ENCODE measurements at regions not wholly inside any gene's neighbourhood (a gene's known extent, or its start where the extent isn't known, plus 50 kb on each side); places are given as distances from the start of the nearest gene placed in this dataset.

DNA sequence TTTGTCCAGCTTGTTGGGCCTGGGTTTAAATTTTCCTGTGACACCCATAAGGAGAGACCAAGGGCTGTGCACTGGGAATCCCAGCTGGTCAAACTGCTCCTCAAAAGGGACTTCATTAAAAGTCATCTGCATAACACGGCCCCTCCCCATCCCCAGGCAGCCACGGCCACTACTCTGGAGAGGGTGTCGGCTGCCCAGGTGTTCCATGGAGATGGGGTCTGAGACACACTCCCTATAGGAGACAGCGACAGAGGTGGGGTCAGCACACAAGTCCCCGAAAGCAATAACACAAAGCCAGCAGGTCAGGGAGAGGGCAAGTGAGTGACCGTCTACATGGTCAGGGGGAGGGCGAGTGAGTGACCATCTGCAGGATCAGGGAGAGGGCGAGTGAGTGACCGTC lies 75.6 kb upstream of the BCL11B start:
- TF ChIP-seq, protein P1, sequence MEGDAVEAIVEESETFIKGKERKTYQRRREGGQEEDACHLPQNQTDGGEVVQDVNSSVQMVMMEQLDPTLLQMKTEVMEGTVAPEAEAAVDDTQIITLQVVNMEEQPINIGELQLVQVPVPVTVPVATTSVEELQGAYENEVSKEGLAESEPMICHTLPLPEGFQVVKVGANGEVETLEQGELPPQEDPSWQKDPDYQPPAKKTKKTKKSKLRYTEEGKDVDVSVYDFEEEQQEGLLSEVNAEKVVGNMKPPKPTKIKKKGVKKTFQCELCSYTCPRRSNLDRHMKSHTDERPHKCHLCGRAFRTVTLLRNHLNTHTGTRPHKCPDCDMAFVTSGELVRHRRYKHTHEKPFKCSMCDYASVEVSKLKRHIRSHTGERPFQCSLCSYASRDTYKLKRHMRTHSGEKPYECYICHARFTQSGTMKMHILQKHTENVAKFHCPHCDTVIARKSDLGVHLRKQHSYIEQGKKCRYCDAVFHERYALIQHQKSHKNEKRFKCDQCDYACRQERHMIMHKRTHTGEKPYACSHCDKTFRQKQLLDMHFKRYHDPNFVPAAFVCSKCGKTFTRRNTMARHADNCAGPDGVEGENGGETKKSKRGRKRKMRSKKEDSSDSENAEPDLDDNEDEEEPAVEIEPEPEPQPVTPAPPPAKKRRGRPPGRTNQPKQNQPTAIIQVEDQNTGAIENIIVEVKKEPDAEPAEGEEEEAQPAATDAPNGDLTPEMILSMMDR (conservative IDR thresholded peaks at IDR 0.05; ENCODE audit: low read depth, low read length): no peak
- no peak for DNase-seq (ENCODE audit: low read depth)

DNA sequence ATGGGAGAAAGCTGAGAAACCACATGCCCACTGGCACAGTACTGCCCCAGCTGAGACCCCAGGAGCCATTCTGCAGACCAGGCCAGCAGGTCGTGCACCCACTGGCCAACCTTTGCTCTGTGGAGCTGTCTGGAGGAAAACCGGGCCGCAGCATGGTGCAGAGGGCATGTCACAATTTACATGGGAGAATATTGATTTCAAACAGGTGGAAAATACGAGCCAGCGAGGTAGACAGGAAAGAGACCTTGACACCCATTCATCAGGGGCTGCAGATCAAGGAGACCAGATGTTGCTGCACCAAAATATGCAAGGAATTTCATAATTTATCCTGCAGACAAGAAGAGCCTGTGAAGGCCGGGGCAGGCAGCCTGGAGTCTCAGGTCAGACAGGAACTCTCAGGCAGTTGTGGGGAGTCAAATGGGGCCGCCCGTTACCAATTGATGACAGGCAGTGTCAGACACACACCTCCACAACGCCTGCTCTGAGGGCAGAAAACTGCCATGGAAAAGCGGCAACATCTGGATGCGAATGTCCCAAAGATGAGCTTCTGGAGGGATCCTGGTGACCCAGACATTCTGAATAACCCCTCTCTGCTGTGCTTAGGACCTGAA lies 74.6 kb upstream of the BCL11B start:
- no peak overlapping the region for H3K4me3 ChIP-seq (ENCODE audit: low read depth, low read length)
- TF ChIP-seq, protein P1 (conservative IDR thresholded peaks at IDR 0.05; ENCODE audit: low read depth, low read length): no peak

More for the DNA sequence above, 75.6 kb upstream of the BCL11B start:
- no peak overlapping the region for H3K4me3 ChIP-seq (ENCODE audit: low read depth, low read length)

DNA sequence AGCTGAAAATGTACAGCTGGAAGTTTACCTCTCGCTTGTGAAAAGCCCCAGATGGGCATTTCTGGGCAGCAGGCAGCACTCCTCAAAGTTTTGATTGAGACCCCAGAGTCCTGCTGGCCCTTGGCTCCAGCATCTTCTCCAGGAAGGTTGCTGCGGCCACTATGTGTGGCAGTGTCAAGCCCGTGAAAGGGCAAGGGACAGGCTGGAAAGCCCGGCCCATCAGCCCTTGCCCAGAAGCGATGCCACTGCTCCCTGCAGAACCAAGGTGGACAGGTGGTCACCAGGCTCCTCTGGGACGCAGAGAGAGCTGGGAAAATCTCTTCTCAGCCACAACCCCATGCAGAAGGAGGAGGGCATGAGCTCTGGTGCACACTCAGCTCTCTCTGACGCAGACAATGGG lies 73.5 kb upstream of the BCL11B start:
- DNase-seq (ENCODE audit: low read depth): no peak
- TF ChIP-seq, protein P1 (conservative IDR thresholded peaks at IDR 0.05; ENCODE audit: low read depth, low read length): no peak
- no peak overlapping the region for H3K4me3 ChIP-seq (ENCODE audit: low read depth, low read length)

More for the DNA sequence above, 74.6 kb upstream of the BCL11B start:
- no peak for DNase-seq (ENCODE audit: low read depth)

DNA sequence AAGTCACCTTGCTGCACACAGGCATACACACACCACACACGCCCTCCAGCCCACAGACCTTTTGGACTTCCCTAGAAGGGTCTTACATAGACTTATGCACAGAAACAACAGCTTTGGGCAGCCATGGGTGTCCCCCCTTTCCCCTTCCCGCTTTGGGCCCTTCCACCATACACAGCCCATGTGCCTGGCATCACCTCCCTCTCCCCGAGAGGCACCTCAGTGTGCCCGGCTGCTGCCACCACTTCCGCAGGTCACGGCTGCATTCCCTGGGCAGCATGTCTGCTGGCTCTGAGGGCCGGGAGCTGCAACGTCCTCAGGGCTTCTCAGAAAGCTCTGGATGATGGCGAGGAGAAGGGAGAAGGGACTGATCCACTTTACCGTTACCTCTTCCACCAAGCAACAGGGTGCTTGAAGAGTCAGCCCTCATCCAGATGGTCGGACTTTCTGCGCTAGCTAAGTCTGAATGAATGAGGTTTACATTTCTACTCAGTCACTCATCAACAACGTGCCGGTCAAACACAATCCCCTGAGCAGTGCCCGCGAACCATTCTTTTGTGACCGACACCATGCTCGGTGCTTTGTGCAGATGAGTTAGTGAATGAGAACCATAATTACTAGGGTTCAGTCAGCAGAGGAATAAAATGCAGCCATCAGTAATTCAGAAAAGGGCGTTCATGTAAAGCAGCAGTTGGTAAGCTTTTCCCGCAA lies 72.2 kb upstream of the BCL11B start:
- TF ChIP-seq, protein P1 (conservative IDR thresholded peaks at IDR 0.05; ENCODE audit: low read depth, low read length): no peak
- no peak overlapping the region for H3K4me3 ChIP-seq (ENCODE audit: low read depth, low read length)
- DNase-seq (ENCODE audit: low read depth): no peak

DNA sequence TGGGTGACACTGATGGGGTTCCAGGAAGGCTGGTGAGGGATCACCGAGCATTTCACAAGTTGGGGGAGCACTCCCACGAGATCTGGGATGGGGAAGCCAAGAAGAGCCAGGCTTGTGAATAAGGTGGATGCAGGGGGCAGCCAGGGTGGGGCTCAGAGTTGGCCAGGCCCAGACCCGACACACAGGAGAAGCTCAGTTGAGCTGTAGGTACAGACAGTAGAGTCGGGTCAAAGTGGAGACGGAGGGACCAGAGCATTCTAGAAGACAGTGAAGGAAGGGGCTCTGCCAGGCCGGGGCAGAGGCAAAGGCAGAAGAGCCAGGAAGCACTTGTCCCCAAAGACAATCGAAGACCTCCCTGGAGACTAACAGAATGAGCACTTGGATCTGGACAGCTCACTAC lies 70.9 kb upstream of the BCL11B start:
- H3K4me3 ChIP-seq (ENCODE audit: low read depth, low read length): no peak overlapping the region
- TF ChIP-seq, protein P1 (conservative IDR thresholded peaks at IDR 0.05; ENCODE audit: low read depth, low read length): no peak
- DNase-seq (ENCODE audit: low read depth): no peak

DNA sequence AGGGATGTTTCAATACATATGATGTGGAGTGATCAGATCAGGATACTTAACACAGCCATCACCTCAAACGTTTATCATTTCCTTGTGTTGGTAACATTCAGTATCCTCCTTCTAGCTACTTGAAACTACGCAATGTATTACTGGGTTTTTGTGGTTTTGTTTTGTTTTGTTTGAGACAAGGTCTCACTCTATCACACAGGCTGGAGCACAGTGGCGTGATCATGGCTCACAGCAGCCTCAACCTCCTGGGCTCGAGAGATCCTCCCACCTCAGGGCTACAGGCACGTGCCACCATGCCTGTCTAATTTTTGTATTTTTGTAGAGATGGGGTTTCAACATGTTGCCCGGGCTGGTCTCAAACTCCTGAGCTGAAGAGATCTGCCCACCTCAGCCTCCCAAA lies 70.2 kb upstream of the BCL11B start:
- TF ChIP-seq, protein P1 (conservative IDR thresholded peaks at IDR 0.05; ENCODE audit: low read depth, low read length): no peak
- DNase-seq (ENCODE audit: low read depth): no peak
- H3K4me3 ChIP-seq (ENCODE audit: low read depth, low read length): no peak overlapping the region

DNA sequence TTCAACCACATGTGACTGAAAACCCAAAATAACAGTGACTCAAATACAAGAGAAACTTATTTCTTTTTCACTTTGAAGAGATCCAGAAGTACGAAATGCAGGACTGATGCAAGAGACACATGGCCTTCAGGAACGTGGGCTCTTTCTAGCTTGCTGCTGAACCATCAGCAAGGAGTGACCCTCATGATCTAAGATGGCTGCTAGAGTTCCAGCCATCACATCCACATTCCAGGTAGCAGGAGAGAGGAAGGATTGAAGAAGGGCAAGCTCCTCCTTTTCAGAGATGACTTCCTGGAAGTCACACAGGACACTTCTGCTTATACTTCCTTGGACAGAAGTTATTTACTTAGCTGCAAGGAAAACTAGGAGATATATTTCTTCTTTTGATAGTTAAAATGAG lies 67.6 kb upstream of the BCL11B start:
- TF ChIP-seq, protein P1 (conservative IDR thresholded peaks at IDR 0.05; ENCODE audit: low read depth, low read length): no peak
- no peak for DNase-seq (ENCODE audit: low read depth)
- H3K4me3 ChIP-seq (ENCODE audit: low read depth, low read length): no peak overlapping the region
